GM18868 (cell line): ENCODE measurements at regions not wholly inside any gene's neighbourhood (a gene's known extent, or its start where the extent isn't known, plus 50 kb on each side); places are given as distances from the start of the nearest gene placed in this dataset.

ENCODE experiments used
- ATAC-seq: cut with Tn5 transposase; IDR thresholded peaks from one replicate; pipeline ENCODE4 v1.9.1; 2021; ENCODE audit warnings: mild to moderate bottlenecking, moderate library complexity; ENCODE audit not compliant: unreplicated experiment

GRCh38 chr15:61500951-61501620 is 272.0 kb upstream of the RORA start:
- no peak for ATAC-seq

- no peak for ATAC-seq
These were observed 271.4 kb upstream of the RORA start for GRCh38 chr15:61500523-61500922.

- ATAC-seq = no peak
These were observed 270.3 kb upstream of the RORA start for GRCh38 chr15:61499376-61499775.

GRCh38 chr15:61489571-61489970 is 260.5 kb upstream of the RORA start:
- no peak for ATAC-seq

GRCh38 chr15:61483599-61483998 is 254.5 kb upstream of the RORA start:
- ATAC-seq = no peak

GRCh38 chr15:61481886-61482285 is 252.8 kb upstream of the RORA start:
- no peak for ATAC-seq

GRCh38 chr15:61480863-61481262 is 251.8 kb upstream of the RORA start:
- no peak for ATAC-seq

- no peak for ATAC-seq
These were observed 251.2 kb upstream of the RORA start for GRCh38 chr15:61480295-61480694.

- ATAC-seq = no peak
These were observed 250.5 kb upstream of the RORA start for GRCh38 chr15:61479613-61480012.

- ATAC-seq = no peak
These were observed 247.6 kb upstream of the RORA start for GRCh38 chr15:61476741-61477140.

- ATAC-seq = no peak
These were observed 245.7 kb upstream of the RORA start for GRCh38 chr15:61474796-61475195.

- no peak for ATAC-seq
These were observed 238.7 kb upstream of the RORA start for GRCh38 chr15:61467823-61468222.

- ATAC-seq = no peak
These were observed 230.9 kb upstream of the RORA start for GRCh38 chr15:61459785-61460707.

- no peak for ATAC-seq
These were observed 228.1 kb upstream of the RORA start for GRCh38 chr15:61457050-61457733.

GRCh38 chr15:61449186-61449702 is 220.1 kb upstream of the RORA start:
- no peak for ATAC-seq

- no peak for ATAC-seq
These were observed 218.9 kb upstream of the RORA start for GRCh38 chr15:61447981-61448380.

- ATAC-seq = peak; percentile 60
These were observed 215.5 kb upstream of the RORA start for GRCh38 chr15:61444585-61444984.

- ATAC-seq = no peak
These were observed 213.7 kb upstream of the RORA start for GRCh38 chr15:61442821-61443220.

- no peak for ATAC-seq
These were observed 212.8 kb upstream of the RORA start for GRCh38 chr15:61441891-61442290.

- no peak for ATAC-seq
These were observed 197.4 kb upstream of the RORA start for GRCh38 chr15:61426466-61426865.

GRCh38 chr15:61425934-61426333 is 196.8 kb upstream of the RORA start:
- no peak for ATAC-seq
